HG02763 (cell line): ENCODE measurements at regions not wholly inside any gene's neighbourhood (a gene's known extent, or its start where the extent isn't known, plus 50 kb on each side); places are given as distances from the start of the nearest gene placed in this dataset.

ENCODE experiments used
- ATAC-seq: cut with Tn5 transposase; IDR thresholded peaks from one replicate; pipeline ENCODE4 v1.9.1; 2021; ENCODE audit warnings: mild to moderate bottlenecking, moderate library complexity; ENCODE audit not compliant: unreplicated experiment

DNA sequence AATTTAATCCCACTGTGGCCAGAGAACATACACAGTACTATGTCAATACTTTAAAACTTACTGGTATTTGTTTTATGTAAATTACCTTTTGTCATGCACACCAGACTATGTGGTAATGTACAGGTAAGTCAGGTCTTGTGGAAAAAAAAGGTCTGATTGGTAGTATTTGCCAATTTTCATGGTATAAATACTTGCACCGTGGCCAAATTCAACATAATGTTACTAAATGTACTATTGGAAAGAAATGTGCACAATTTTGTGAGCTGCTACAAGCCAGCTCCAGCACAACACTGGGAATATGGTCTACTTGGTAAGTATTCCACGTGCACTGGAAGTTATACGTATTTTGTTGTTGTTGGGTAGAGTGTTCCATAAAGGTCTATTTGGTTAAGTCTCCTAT, 392.5 kb downstream of the RPS24 start:
- no peak for ATAC-seq

GRCh38 chr10:78427497-78428031, 393.9 kb downstream of the RPS24 start:
- no peak for ATAC-seq

- ATAC-seq: no peak
These were observed 394.9 kb downstream of the RPS24 start for GRCh38 chr10:78428579-78428978.

- ATAC-seq: no peak
These were observed 396.3 kb downstream of the RPS24 start for GRCh38 chr10:78429984-78430383.

GRCh38 chr10:78432583-78432982, 398.9 kb downstream of the RPS24 start:
- no peak for ATAC-seq

DNA sequence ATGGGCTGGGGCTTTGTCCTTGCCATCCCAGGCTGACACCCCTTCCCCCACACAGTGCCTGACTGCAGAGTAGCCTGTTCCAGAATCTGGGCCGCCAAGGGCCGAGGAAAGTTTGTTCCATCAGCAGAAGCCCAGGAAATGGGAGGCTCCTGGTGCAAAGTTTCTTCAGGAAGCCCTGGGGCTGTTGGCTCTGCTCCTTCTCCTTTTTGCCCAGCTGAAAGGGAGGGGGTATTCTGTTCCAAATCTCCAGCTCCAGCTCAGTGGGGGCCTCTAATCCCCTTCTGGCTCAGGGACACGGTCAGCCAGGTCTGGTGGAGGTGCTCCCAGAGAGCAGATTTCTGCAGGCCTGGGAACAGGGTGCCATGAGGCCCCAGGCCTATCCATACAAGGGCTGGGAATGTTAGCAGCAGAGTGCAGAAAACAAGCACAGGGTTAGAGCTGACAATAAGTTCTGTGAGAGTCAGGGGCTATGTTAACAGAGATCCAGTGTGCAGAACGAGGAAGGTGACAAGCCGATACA, 399.5 kb downstream of the RPS24 start:
- ATAC-seq: no peak

- ATAC-seq: no peak
These were observed 400.3 kb downstream of the RPS24 start for GRCh38 chr10:78433766-78434535.

GRCh38 chr10:78434886-78435285, 401.2 kb downstream of the RPS24 start:
- ATAC-seq: no peak

GRCh38 chr10:78435484-78436221, 402.0 kb downstream of the RPS24 start:
- ATAC-seq: no peak

- no peak for ATAC-seq
These were observed 402.5 kb downstream of the RPS24 start for GRCh38 chr10:78436222-78436573.

GRCh38 chr10:78436706-78437406, 403.2 kb downstream of the RPS24 start:
- no peak for ATAC-seq

DNA sequence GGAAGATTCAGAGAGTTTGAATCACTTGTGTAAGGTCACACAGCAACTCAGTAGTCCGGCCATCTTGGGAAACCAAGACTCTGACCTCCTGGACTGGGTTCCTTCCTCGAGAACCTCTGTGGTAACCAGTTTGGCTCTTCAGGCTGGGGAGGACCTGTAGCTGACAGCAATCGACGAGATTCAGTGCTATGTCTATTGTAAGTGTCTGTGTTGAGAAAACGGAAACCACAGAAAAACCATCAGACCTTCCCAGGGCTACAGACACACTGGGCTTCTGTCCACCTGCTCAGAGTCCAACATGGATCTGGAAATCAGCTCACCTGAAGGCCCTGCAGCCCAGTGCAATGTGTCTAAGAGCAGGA, 403.7 kb downstream of the RPS24 start:
- ATAC-seq: no peak

GRCh38 chr10:78437998-78438906, 404.6 kb downstream of the RPS24 start:
- no peak for ATAC-seq

GRCh38 chr10:78438907-78439809, 405.5 kb downstream of the RPS24 start:
- no peak for ATAC-seq

DNA sequence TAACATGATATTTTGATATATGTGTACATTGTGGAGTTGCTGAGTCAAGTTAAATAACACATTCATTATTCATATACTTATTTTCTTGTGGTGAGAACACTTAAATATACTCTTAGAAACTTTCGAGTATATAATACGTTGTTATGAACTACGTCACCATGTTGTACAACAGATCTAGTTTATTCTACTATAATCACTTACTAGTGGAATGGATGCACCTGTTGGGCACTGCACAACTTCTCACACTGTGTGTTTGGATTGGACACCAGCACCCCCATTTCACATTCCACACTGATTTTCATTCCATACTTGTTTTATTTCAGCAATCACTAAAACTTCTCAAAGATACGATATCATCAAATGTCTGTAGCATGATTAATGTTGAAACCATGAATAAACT, 407.3 kb downstream of the RPS24 start:
- no peak for ATAC-seq

DNA sequence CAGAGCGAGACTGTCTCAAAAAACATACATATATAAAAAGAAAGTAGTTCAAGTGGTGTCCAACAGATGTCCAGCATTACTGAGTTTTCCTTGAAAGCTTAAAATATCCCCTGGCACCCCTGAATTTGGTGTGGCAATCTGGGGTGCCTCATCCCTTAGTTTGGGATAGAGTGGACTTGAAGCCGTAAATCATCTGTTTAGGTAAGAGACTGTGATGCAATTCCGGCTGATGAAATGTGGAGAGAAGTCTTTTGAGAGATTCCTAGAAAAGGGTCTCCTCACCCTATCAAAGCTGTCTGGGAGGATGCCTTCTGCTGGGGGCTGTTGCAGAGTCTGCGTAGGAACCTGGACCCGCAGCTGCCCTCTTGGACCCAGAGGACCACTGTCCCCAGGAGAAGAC, 408.0 kb downstream of the RPS24 start:
- ATAC-seq: no peak

DNA sequence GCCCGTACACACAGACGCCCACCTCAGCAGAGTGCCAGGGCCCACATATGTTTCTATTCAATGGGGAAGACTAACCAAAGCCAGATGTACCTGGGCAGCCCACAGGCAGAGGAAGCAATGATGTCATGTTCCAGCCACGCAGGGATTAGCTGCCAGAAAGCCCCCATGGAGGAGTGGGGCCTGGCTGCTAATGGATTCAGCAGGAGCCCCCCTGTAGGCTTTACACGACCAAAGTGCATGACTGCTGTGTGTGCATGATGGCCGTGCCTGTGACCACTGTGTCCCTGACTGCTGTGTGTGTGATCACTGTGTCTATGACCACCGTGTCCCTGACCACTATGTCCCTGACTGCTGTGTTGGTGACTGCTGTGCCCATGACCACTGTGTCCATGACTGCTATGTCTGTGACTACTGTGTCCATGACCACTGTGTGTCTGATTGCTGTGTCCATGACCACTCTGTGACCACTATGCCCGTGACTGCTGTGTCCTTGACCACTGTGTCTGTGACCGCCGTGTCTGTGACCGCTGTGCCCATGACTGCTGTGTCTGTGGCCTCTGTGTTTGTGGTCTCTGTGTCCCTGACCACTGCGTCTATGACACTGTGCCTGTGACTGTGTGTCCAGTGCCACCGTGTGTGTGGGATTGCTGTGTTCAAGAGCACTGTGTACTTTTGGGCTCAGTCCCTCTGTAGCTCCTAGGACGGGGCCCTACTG, 409.3 kb downstream of the RPS24 start:
- ATAC-seq: no peak

DNA sequence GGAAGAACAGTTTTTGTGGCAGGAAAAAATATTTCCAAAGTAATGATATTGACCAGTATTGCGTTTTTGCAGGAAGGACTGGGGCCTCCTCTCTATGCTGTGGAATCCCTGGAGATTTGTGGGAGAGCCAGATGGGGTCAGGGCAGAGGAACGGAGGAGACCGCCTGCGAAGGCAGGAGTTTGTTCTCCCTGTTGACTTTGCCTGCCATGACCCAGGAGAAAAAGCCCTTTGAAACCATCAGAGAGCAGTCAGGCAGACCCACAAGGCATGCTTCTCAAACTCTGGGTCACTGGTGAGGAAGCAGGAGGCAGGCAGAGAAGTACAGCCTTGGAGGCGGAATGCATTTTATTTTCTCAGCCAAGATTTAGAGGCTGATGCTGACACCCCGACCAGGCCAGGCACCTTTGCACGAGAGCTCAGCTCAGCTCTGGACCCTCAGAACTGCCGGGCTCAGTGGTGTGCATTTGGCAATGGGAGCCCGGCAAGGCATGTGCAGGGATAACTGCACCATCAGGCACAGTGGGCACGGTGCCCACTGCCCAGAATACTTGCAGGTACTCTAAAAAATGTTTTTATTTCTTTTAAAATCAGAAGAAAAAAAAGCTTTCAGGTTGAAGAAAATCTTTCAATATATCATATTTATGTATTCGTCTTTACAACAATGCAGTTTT, 410.4 kb downstream of the RPS24 start:
- no peak for ATAC-seq
